ENCODE measurements at regions not wholly inside any gene's neighbourhood (a gene's known extent, or its start where the extent isn't known, plus 50 kb on each side); places are given as distances from the start of the nearest gene placed in this dataset.

- TF ChIP-seq CTCF (IDR thresholded peaks at IDR 0.05; ENCODE audit: extremely low read depth in 1 of 2, insufficient read depth in 1 of 2, low read depth in 1 of 2, low read length in 2 of 2) (no peak), POLR2AphosphoS5 (IDR thresholded peaks at IDR 0.05; ENCODE audit: insufficient read depth, low read depth, low read length) (no peak), POLR2A (IDR thresholded peaks at IDR 0.05; ENCODE audit: low read depth, low read length) (no peak), MAX (IDR thresholded peaks at IDR 0.05; ENCODE audit: insufficient read depth, insufficient read length) (no peak), MYC (IDR thresholded peaks at IDR 0.05; ENCODE audit: low read depth, low read length) (no peak), EZH2 (IDR thresholded peaks at IDR 0.05; ENCODE audit: borderline replicate concordance, low read depth, low read length, severe bottlenecking) (no peak), JUN (IDR thresholded peaks at IDR 0.05; ENCODE audit: borderline replicate concordance, insufficient read depth, insufficient read length, low read depth) (no peak), FOS (IDR thresholded peaks at IDR 0.05; ENCODE audit: borderline replicate concordance, insufficient read depth, low read length) (no peak)
Measured at GRCh38 chr12:127726671-127727315, 540.2 kb upstream of the TMEM132C start.

All from endothelial cell of umbilical vein (primary cell).